ENCODE measurements at regions not wholly inside any gene's neighbourhood (a gene's known extent, or its start where the extent isn't known, plus 50 kb on each side); places are given as distances from the start of the nearest gene placed in this dataset.

- no peak for TF ChIP-seq EZH2 (IDR thresholded peaks at IDR 0.05; ENCODE audit: low read depth)
- TF ChIP-seq, protein P1, sequence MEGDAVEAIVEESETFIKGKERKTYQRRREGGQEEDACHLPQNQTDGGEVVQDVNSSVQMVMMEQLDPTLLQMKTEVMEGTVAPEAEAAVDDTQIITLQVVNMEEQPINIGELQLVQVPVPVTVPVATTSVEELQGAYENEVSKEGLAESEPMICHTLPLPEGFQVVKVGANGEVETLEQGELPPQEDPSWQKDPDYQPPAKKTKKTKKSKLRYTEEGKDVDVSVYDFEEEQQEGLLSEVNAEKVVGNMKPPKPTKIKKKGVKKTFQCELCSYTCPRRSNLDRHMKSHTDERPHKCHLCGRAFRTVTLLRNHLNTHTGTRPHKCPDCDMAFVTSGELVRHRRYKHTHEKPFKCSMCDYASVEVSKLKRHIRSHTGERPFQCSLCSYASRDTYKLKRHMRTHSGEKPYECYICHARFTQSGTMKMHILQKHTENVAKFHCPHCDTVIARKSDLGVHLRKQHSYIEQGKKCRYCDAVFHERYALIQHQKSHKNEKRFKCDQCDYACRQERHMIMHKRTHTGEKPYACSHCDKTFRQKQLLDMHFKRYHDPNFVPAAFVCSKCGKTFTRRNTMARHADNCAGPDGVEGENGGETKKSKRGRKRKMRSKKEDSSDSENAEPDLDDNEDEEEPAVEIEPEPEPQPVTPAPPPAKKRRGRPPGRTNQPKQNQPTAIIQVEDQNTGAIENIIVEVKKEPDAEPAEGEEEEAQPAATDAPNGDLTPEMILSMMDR (conservative IDR thresholded peaks at IDR 0.05), result no peak
Observed at GRCh38 chr2:47312491-47312850, 56.6 kb upstream of the EPCAM start.

Measured in PC-9 (cell line).